ENCODE measurements at regions not wholly inside any gene's neighbourhood (a gene's known extent, or its start where the extent isn't known, plus 50 kb on each side); places are given as distances from the start of the nearest gene placed in this dataset.

GRCh38 chr11:115674176-115674936 is 170.1 kb upstream of the CADM1 start:
- Histone ChIP-seq H3K36me3 (replicated peaks in 1 of 2; ENCODE audit: control insufficient read depth in 1 of 2, insufficient read depth in 2 of 2, low read length in 2 of 2) (no peaks in the 10 kb centered on the region), H3K27me3 (ENCODE audit: control insufficient read depth in 1 of 2, insufficient read depth in 2 of 2, low read length in 2 of 2) (peaks cover 1 to 13% of the 10 kb centered on the region in 2 experiments; a peak in 2 of 5 replicates), H3K4me3 (replicated peaks in 1 of 3; ENCODE audit: insufficient read depth in 1 of 3, low read depth in 2 of 3, low read length in 3 of 3) (no peak overlapping the region), H3K27ac (ENCODE audit: extremely low read length, insufficient read depth, low read length) (no peak overlapping the region), H3K9ac (ENCODE audit: insufficient read depth, low read depth, low read length) (no peak overlapping the region), H3K79me2 (ENCODE audit: insufficient read depth, low read length) (no peaks in the 10 kb centered on the region), H2AFZ (ENCODE audit: low read length) (no peak overlapping the region), H4K20me1 (ENCODE audit: insufficient read depth, low read length) (no peaks in the 10 kb centered on the region), H3K4me1 (ENCODE audit: insufficient read depth, low read length) (no peaks in the 10 kb centered on the region), H3K4me2 (ENCODE audit: low read depth, low read length) (no peak overlapping the region), H3K9me3 (ENCODE audit: low read length) (no peaks in the 10 kb centered on the region)
- BruUV-seq (replicated peaks), result no TSS peak
- DNase-seq (ENCODE audit: low spot score) (no peak), FAIRE-seq (no peak), ATAC-seq (no peak)
- ChIA-PET POLR2A (no interaction called here), CTCF (ENCODE audit: low intra/inter-chr PET ratio, low total read pairs) (no interaction called here)
- in situ Hi-C loops (cut with HindIII; ENCODE audit: extremely low pct_ligation_motif_present, low pct_unique_long_range_greater_than_20kb) (loop anchor here (10.0 kb wide), 2 partner anchors 340 to 900 kb away; no protein-coding TSS in a partner anchor), intact Hi-C loops (cut with micrococcal nuclease; ENCODE audit: unreplicated experiment) (loop anchor here (10.0 kb wide), 1 partner anchor 130 kb away; no protein-coding TSS in a partner anchor)
- TF ChIP-seq ZNF713 (CRISPR knock-in tag; IDR thresholded peaks at IDR 0.05), result no peak
- TF ChIP-seq STAT5B (CRISPR knock-in tag; IDR thresholded peaks at IDR 0.05), result no peak
- no peak for TF ChIP-seq ZNF224 (CRISPR knock-in tag; IDR thresholded peaks at IDR 0.05)
- TF ChIP-seq ZKSCAN1 (IDR thresholded peaks at IDR 0.05; ENCODE audit: low read length), result no peak
- TF ChIP-seq ZMYM2 (CRISPR knock-in tag; IDR thresholded peaks at IDR 0.05), result no peak
- TF ChIP-seq, protein P1, sequence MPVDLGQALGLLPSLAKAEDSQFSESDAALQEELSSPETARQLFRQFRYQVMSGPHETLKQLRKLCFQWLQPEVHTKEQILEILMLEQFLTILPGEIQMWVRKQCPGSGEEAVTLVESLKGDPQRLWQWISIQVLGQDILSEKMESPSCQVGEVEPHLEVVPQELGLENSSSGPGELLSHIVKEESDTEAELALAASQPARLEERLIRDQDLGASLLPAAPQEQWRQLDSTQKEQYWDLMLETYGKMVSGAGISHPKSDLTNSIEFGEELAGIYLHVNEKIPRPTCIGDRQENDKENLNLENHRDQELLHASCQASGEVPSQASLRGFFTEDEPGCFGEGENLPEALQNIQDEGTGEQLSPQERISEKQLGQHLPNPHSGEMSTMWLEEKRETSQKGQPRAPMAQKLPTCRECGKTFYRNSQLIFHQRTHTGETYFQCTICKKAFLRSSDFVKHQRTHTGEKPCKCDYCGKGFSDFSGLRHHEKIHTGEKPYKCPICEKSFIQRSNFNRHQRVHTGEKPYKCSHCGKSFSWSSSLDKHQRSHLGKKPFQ (CRISPR knock-in tag; IDR thresholded peaks at IDR 0.05; ENCODE audit: insufficient replicate concordance), result no peak
- TF ChIP-seq ZBTB8A (CRISPR knock-in tag; IDR thresholded peaks at IDR 0.05; ENCODE audit: borderline replicate concordance, low read depth), result no peak
- TF ChIP-seq, protein P2, sequence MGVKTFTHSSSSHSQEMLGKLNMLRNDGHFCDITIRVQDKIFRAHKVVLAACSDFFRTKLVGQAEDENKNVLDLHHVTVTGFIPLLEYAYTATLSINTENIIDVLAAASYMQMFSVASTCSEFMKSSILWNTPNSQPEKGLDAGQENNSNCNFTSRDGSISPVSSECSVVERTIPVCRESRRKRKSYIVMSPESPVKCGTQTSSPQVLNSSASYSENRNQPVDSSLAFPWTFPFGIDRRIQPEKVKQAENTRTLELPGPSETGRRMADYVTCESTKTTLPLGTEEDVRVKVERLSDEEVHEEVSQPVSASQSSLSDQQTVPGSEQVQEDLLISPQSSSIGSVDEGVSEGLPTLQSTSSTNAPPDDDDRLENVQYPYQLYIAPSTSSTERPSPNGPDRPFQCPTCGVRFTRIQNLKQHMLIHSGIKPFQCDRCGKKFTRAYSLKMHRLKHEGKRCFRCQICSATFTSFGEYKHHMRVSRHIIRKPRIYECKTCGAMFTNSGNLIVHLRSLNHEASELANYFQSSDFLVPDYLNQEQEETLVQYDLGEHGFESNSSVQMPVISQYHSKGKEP (CRISPR knock-in tag; IDR thresholded peaks at IDR 0.05), result no peak
- 57% methylated on average over 16 of the region's 16 CpGs for WGBS (ENCODE audit: low lambda C conversion rate)

All from HepG2 (cell line).